ENCODE measurements at regions not wholly inside any gene's neighbourhood (a gene's known extent, or its start where the extent isn't known, plus 50 kb on each side); places are given as distances from the start of the nearest gene placed in this dataset.
"Not testable (repeated sequence)": the region's sequence is repeated elsewhere in the genome, so short reads cannot be mapped to it uniquely, and the experiment has no call there.

GRCh38 chr10:61818251-61818650 is 83.2 kb upstream of the ARID5B start:
- H3K9me3 Mint-ChIP-seq (ENCODE audit: unreplicated experiment); H3K36me3 ChIP-seq (ENCODE audit: control insufficient read depth, insufficient read depth, low read length); DNase-seq; H3K9me3 ChIP-seq; H3K36me3 Mint-ChIP-seq (ENCODE audit: insufficient read depth, unreplicated experiment); POLR2A ChIA-PET; intact Hi-C loops (cut with micrococcal nuclease; ENCODE audit: unreplicated experiment); H3K27me3 ChIP-seq (replicated peaks; ENCODE audit: control insufficient read depth, insufficient read depth, low read length); BruUV-seq (replicated peaks); H3K27me3 Mint-ChIP-seq (ENCODE audit: insufficient read depth, unreplicated experiment); H3K27ac Mint-ChIP-seq (ENCODE audit: unreplicated experiment); H3K4me1 ChIP-seq; H3K4me3 ChIP-seq (ENCODE audit: low read depth, low read length); H3K4me3 Mint-ChIP-seq (ENCODE audit: unreplicated experiment): not testable (repeated sequence)
- H3K4me1 Mint-ChIP-seq (ENCODE audit: low read depth, unreplicated experiment): peaks cover 16% of the 10 kb centered on the region
- CTCF ChIA-PET: interaction anchor here (0.6 kb wide), 1 partner anchor 80 kb away, joined by 3 read pairs; no protein-coding TSS in a partner anchor

- H3K4me3 ChIP-seq (ENCODE audit: low read depth, low read length): no peak overlapping the region
- no peaks in the 10 kb centered on the region for H3K9me3 ChIP-seq
- H3K4me1 ChIP-seq: no peaks in the 10 kb centered on the region
- H3K36me3 ChIP-seq (ENCODE audit: control insufficient read depth, insufficient read depth, low read length): peaks cover under 1% of the 10 kb centered on the region; the same call in 1 of the 2 replicates
- H3K27me3 Mint-ChIP-seq (ENCODE audit: insufficient read depth, unreplicated experiment): no peaks in the 10 kb centered on the region
- no peak for DNase-seq
- no peaks in the 10 kb centered on the region for H3K27me3 ChIP-seq (replicated peaks; ENCODE audit: control insufficient read depth, insufficient read depth, low read length)
- no peaks in the 10 kb centered on the region for H3K36me3 Mint-ChIP-seq (ENCODE audit: insufficient read depth, unreplicated experiment)
- no peak overlapping the region for H3K4me3 Mint-ChIP-seq (ENCODE audit: unreplicated experiment)
- no peak overlapping the region for H3K27ac Mint-ChIP-seq (ENCODE audit: unreplicated experiment)
- ChIA-PET POLR2A (no interaction called here), CTCF (interaction anchor here (1.2 kb wide), 1 partner anchor 68 kb away, joined by 5 read pairs; no protein-coding TSS in a partner anchor)
- no peaks in the 10 kb centered on the region for H3K9me3 Mint-ChIP-seq (ENCODE audit: unreplicated experiment)
- intact Hi-C loops (cut with micrococcal nuclease; ENCODE audit: unreplicated experiment): no loop called here
- BruUV-seq (replicated peaks): no TSS peak
- peak in 1 of 2 experiments; percentile 19 for TF ChIP-seq CTCF (IDR thresholded peaks at IDR 0.05; ENCODE audit: insufficient read depth in 1 of 2, low read depth in 1 of 2, low read length in 1 of 2, severe bottlenecking in 1 of 2, unreplicated experiment in 1 of 2)
- peaks cover 16% of the 10 kb centered on the region for H3K4me1 Mint-ChIP-seq (ENCODE audit: low read depth, unreplicated experiment)
Measured at GRCh38 chr10:61819208-61819607, 82.3 kb upstream of the ARID5B start.

- H3K4me1 Mint-ChIP-seq (ENCODE audit: low read depth, unreplicated experiment): peaks cover 21% of the 10 kb centered on the region
- no peak overlapping the region for H3K4me3 ChIP-seq (ENCODE audit: low read depth, low read length)
- no peaks in the 10 kb centered on the region for H3K4me1 ChIP-seq
- H3K9me3 ChIP-seq: no peaks in the 10 kb centered on the region
- H3K36me3 ChIP-seq (ENCODE audit: control insufficient read depth, insufficient read depth, low read length): peaks cover 1% of the 10 kb centered on the region; the same call in 1 of the 2 replicates
- no peaks in the 10 kb centered on the region for H3K27me3 Mint-ChIP-seq (ENCODE audit: insufficient read depth, unreplicated experiment)
- TF ChIP-seq CTCF (IDR thresholded peaks at IDR 0.05; ENCODE audit: insufficient read depth in 1 of 2, low read depth in 1 of 2, low read length in 1 of 2, severe bottlenecking in 1 of 2, unreplicated experiment in 1 of 2): no peak
- no peak overlapping the region for H3K4me3 Mint-ChIP-seq (ENCODE audit: unreplicated experiment)
- DNase-seq: no peak
- intact Hi-C loops (cut with micrococcal nuclease; ENCODE audit: unreplicated experiment): no loop called here
- H3K27ac Mint-ChIP-seq (ENCODE audit: unreplicated experiment): no peak overlapping the region
- CTCF ChIA-PET: interaction anchor here (0.8 to 1.3 kb wide), 3 partner anchors 70 to 76 kb away, joined by 3 to 8 read pairs (median 3); no protein-coding TSS in a partner anchor
- POLR2A ChIA-PET: interaction anchor here (0.6 kb wide), 1 partner anchor 355 kb away, joined by 3 read pairs; no protein-coding TSS in a partner anchor
- H3K27me3 ChIP-seq (replicated peaks; ENCODE audit: control insufficient read depth, insufficient read depth, low read length): no peaks in the 10 kb centered on the region
- no peaks in the 10 kb centered on the region for H3K36me3 Mint-ChIP-seq (ENCODE audit: insufficient read depth, unreplicated experiment)
- BruUV-seq (replicated peaks): no TSS peak
- no peaks in the 10 kb centered on the region for H3K9me3 Mint-ChIP-seq (ENCODE audit: unreplicated experiment)
Measured at GRCh38 chr10:61821153-61821552, 80.3 kb upstream of the ARID5B start.
